HG03354 (cell line): ENCODE measurements at regions not wholly inside any gene's neighbourhood (a gene's known extent, or its start where the extent isn't known, plus 50 kb on each side); places are given as distances from the start of the nearest gene placed in this dataset.

Experiments used
- ATAC-seq: cut with Tn5 transposase; IDR thresholded peaks from one replicate; pipeline ENCODE4 v1.9.1; 2021; ENCODE audit warnings: mild to moderate bottlenecking; ENCODE audit not compliant: unreplicated experiment, poor library complexity, severe bottlenecking

DNA sequence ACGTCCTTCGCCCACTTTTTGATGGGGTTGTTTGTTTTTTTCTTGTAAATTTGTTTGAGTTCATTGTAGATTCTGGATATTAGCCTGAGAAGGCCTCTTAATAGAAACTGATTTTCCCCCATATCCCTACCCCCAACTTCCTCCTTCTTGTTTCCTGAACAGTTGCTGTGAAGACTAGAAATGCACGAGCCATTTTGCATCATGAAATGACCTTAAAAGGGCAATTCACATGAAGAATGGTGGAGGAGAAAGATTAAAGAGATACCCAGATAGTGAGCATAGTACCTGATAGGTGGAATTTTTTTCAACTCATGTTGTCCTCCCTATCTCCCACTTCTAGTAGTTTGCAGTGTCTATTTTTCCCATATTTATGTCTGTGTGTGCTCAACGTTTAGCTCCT, 55.2 kb upstream of the KCNH8 start:
- no peak for ATAC-seq

GRCh38 chr3:19077388-19077787, 70.9 kb upstream of the KCNH8 start:
- no peak for ATAC-seq

DNA sequence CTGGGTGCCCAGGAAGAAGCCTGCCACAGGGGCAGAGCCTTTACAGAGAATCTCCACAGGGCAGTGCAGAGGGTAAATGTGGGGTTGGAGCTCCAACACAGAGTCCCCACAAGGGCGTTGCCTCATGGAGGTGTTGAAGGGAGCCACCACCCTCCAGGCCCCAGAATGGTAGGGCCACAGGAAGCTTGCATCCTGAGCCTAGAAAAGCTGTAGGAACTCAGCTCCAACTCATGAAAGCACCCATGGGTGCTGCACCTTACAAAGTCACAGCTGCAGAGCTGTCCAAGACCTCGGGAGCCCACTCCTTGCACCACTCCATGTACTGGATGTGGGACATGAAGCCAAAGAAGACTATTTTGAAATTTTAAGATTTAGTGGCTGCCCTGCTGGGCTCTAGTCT, 73.3 kb upstream of the KCNH8 start:
- ATAC-seq: no peak

DNA sequence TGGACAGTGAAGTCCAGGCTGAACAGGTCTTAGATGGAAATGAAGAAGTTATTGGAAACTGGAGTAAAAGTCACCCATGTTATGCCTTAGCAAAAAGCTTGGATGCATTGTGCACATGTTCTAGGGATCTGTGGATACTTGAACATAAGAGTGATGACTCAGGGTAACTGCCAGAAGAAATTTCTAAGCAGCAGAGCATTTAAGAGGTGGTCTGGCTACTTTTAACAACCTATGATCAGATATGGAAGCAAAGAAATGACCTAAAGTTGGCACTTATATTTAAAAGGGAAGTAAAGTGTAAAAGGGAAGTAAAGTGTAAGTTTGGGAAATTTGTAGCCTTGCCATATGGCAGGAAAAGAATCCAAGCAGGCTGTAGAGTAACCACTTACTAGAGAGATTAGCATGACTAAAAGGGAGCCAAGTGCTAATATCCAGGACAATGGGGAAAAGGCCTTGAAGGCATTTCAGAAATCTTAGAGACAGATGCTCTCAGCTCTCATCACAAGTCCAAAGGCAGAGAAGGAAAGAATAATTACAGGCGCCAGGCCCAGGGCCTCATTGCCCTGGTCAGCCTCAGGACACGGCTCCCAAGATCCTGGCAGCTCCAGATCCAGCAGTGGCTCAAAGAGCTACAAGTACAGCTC, 73.9 kb upstream of the KCNH8 start:
- no peak for ATAC-seq

- ATAC-seq: no peak
Observed at GRCh38 chr3:19073341-19074105, 74.8 kb upstream of the KCNH8 start.

DNA sequence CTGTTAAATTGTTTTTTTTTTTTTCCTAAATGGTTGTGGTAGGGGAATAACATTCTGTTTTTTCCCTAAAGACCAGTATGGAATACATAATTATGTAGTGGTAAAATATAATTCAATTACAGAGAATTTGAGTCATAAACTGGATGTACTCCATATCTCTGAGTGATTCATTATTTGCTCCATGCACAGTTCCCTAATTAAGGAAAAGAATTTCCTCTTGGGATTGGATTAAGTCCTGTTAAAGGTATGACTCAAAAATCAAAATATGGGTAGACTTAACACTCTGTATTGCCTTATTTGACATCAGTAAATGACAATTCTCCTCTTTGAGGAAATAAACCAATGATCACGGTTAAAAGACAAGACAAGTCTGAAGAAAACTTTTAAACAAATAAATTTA, 78.0 kb upstream of the KCNH8 start:
- no peak for ATAC-seq

DNA sequence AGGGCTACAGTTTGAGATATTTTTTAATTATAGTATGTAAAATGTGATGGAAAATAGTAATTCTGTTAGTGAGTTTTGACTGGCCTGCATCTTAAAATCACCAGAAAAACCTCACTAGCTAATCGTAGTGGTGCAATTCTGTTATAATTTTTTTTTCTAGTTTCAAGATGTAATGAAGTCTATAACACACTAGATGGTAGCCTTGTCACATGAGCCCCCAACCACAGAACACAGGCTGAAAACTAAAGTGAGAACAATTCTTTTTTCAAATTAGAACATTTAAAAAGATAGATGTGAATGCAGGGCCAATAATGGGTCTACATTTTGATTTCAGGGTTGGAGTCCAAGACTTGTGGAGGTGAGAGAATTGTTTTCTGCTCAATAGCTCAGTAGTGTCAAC, 83.3 kb upstream of the KCNH8 start:
- no peak for ATAC-seq

DNA sequence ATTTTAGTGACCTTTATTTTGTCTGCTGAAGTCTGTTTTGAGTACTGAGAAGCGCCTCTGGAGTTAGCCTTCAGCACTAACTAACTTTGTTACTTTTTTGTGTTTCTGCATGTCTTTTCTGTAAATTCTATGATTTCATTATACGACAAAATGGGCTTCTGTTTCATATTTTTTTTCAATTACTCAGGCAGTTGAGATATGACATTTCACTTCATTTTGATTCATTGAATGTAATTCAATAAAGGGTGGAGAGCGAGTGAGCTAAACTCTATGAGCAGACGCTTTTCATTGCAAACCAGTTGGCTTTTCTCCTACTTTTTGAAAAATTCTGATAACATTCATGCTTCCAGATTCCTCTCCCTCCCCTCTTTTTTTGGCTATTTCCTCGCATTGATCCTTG, 84.4 kb upstream of the KCNH8 start:
- no peak for ATAC-seq

DNA sequence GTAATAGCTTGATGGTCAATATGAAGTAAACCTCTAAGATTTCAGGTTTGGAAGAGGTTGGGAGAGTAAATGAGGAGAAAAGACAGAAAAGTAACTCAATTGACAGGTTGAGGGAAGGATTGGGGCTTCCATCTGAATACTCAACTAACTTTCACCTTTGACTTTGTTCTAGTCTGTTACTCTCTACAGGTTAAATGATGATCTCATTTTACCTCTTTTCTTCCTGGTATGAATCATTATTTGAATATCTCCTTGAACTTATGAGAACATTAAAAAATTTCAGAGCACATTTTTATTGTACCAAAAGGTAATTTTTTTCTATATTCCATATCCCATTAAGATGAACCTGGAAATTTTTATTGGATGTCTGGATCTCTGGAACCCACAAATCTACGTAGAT, 87.9 kb upstream of the KCNH8 start:
- no peak for ATAC-seq

DNA sequence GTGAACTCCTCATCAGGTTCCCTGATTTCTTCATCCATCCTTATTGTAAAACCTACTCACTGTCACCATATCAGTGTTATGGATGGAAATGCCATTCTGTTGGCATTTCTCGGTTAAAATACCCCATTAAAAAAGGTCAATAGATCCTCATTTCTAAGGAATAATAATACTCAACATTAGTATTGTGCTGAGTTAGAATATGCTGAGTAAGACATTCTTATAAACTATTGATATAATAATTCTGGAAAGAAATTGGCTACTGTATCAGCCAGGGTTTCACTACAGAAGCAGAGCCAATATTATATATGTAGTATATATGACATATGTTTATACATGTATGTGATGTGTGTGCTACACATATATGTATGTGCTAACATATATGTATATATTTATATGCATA, 95.4 kb upstream of the KCNH8 start:
- ATAC-seq: no peak

DNA sequence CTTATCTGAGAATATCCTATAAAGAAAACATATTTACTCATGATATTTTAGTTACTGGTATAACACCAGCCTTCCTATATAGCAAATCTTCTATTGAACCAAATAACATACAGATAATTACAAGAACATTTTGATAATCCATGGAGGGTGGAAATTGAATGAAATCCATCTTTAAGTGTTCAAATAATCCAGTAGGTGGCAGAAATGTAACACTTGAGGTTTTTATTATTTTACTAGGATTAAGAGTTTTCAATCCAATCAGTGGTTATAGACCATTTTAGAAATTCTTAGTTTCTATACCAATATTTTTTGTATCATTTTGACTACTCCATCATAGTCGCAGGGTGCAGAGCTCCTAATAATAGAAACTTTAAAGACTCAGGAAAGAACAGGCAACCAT, 101.9 kb upstream of the KCNH8 start:
- no peak for ATAC-seq

- ATAC-seq: no peak
Observed at GRCh38 chr3:19030522-19030839, 117.8 kb upstream of the KCNH8 start.

- no peak for ATAC-seq
Observed at GRCh38 chr3:19029837-19030521, 118.3 kb upstream of the KCNH8 start.

- no peak for ATAC-seq
Observed at GRCh38 chr3:19025441-19025840, 122.9 kb upstream of the KCNH8 start.

GRCh38 chr3:19022546-19022945, 125.8 kb upstream of the KCNH8 start:
- no peak for ATAC-seq

GRCh38 chr3:19016851-19017250, 131.5 kb upstream of the KCNH8 start:
- no peak for ATAC-seq

DNA sequence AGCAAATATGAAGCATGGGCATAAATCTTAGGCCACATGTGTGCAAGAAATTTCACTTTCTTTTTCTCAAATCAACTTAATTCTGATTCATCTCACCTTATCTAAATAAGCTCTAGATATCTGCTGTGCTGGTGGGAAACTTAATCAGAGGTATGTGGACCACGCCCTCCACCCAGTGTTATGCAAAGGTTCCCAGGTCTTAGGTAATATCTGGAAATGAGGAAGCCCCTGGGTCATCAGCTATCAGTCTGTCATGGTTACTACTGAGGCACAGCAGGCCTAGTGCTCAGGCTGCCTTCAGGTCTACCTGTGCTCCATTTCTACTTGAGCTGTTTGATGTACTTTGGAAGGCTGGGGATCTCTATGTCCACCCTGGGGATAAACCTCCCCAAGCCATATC, 134.4 kb upstream of the KCNH8 start:
- no peak for ATAC-seq

DNA sequence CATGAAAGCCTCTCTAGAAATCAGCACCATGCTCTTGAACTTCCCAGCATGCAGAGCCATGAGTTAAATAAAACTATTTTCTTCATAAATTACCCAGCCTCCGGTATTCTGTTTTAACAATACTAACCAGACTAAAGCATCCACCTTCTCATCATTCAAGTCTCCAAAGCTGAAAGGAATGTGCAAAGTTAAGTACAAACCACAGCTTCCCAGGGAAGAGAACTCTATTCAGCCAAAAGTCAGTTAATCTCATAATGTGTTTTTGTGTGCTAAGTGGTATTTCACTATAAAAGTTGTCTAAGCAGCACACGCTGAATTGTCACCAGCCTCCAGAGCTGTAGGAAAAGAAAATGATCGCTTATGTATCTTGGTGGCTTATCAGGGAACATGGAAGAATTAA, 135.5 kb upstream of the KCNH8 start:
- no peak for ATAC-seq

DNA sequence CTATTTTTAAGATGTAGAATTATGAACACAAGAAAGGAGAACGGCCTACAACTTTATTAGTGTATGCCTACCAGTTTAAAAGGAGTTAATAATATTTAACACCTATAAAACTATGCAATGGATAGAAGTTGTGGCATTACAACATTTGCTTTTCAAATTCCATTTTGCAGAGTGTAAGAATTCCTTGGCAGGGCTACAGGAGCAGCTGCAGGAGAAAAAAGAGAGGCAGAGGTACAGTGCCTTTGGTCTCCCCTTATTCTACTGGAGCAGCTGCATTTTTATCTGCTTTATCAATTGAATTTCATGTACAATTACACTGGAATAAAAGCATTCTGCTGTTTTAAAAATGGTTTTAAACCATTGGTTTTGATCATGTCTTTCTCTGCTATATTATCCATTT, 145.7 kb upstream of the KCNH8 start:
- ATAC-seq: no peak

- ATAC-seq: no peak
Observed at GRCh38 chr3:18998069-18998468, 150.2 kb upstream of the KCNH8 start.

DNA sequence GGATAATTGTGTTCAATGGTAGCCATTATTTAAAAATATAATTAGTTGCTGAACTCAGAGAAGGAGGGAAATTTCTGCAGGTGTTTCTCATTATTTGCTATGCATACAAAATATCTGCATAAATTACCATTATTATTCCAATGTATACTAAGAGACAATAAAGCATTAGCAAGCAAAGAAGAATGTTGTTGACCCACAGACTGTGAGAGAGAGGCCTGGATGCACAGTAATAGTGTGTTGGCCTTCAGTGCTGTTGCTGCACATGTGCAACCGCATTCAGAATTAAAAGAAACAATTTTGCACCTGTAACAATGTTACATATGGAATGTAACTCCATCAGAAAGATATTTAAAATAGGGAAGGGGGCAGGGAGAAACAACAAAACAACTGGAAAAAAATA, 155.6 kb upstream of the KCNH8 start:
- ATAC-seq: no peak
